IMR-90 (cell line): ENCODE measurements at regions not wholly inside any gene's neighbourhood (a gene's known extent, or its start where the extent isn't known, plus 50 kb on each side); places are given as distances from the start of the nearest gene placed in this dataset.

Source experiments
- ATAC-seq: fragments of 200-7000 bp; cut with Tn5 transposase; 2 replicates; pipeline ENCODE4 v1.9.1; 2020; ENCODE audit warnings: low read depth, mild to moderate bottlenecking, moderate library complexity
- BruUV-seq: library from RNA; stranded (reverse); fragments of 400-500 nt; replicated peaks from 2 replicates; lab custom pipeline; 2021; lab: Mats Ljungman, UMichigan
- CTCF ChIA-PET: fragments of 300-600 bp; formaldehyde crosslinking; extraction: SDS; loops from one replicate; lab custom pipeline; 2021; ENCODE audit warnings: antibody characterized with exemption; lab: Yijun Ruan, JAX
- POLR2A ChIA-PET: fragments of 300-600 bp; sonication (Branson Sonifier 250); formaldehyde crosslinking; loops from one replicate; lab custom pipeline; 2022; ENCODE audit warnings: antibody characterized with exemption; ENCODE audit not compliant: unreplicated experiment; lab: Charles Lee
- DNase-seq: peaks from one replicate; pipeline ENCODE4 v3.0.0; 2013
- H2AFZ ChIP-seq: replicated peaks from 2 replicates; pipeline ENCODE3; 2013; ENCODE audit warnings: low read length, mild to moderate bottlenecking; ENCODE audit not compliant: poor library complexity
- H2AK5ac ChIP-seq: 2 replicates; pipeline ENCODE4 v1.6.1; 2013; ENCODE audit warnings: low read depth, low read length, inconsistent platforms
- H2AK9ac ChIP-seq: replicated peaks from 2 replicates; pipeline ENCODE3; 2013; ENCODE audit warnings: mild to moderate bottlenecking, low read depth, low read length, moderate library complexity; ENCODE audit not compliant: poor library complexity
- H2BK120ac ChIP-seq: 2 replicates; pipeline ENCODE4 v1.6.1; 2013; ENCODE audit warnings: low read depth, low read length, inconsistent platforms
- H2BK15ac ChIP-seq: 3 replicates; pipeline ENCODE4 v1.6.1; 2013; ENCODE audit warnings: low read depth, low read length, inconsistent platforms
- H2BK20ac ChIP-seq: 2 replicates; pipeline ENCODE4 v1.6.1; 2013; ENCODE audit warnings: low read depth, mild to moderate bottlenecking, inconsistent platforms, low read length, moderate library complexity
- H2BK5ac ChIP-seq: 2 replicates; pipeline ENCODE4 v1.6.1; 2013; ENCODE audit warnings: mild to moderate bottlenecking, low read depth, low read length, inconsistent platforms; ENCODE audit not compliant: poor library complexity, severe bottlenecking
- H3K14ac ChIP-seq: replicated peaks from 2 replicates; pipeline ENCODE4 v1.6.1; 2013; ENCODE audit warnings: low read depth, low read length, inconsistent platforms
- H3K18ac ChIP-seq: 2 replicates; pipeline ENCODE4 v1.6.1; 2013; ENCODE audit warnings: low read depth, low read length, control low read depth
- H3K23ac ChIP-seq: 2 replicates; pipeline ENCODE4 v1.6.1; 2013; ENCODE audit warnings: low read depth, low read length, inconsistent platforms
- H3K27ac ChIP-seq: 2 replicates; pipeline ENCODE4 v1.5.1; 2013; ENCODE audit warnings: mild to moderate bottlenecking, control low read depth, low read length; ENCODE audit not compliant: insufficient read depth
- H3K27me3 ChIP-seq: 2 replicates; pipeline ENCODE4 v1.6.1; 2013; ENCODE audit warnings: low read length; ENCODE audit not compliant: control insufficient read depth, insufficient read depth
- H3K36me3 ChIP-seq: 2 replicates; pipeline ENCODE4 v1.6.1; 2013; ENCODE audit warnings: low read length, mixed read lengths; ENCODE audit not compliant: control insufficient read depth, insufficient read depth
- H3K4ac ChIP-seq: 2 replicates; pipeline ENCODE4 v1.6.1; 2013; ENCODE audit warnings: low read depth, low read length, inconsistent platforms
- H3K4me1 ChIP-seq: 2 replicates; pipeline ENCODE4 v1.6.1; 2013; ENCODE audit warnings: low read length, mixed read lengths; ENCODE audit not compliant: control insufficient read depth, insufficient read depth
- H3K4me2 ChIP-seq: 2 replicates; pipeline ENCODE4 v1.6.1; 2013; ENCODE audit warnings: low read depth, mild to moderate bottlenecking, control low read depth, low read length, moderate library complexity
- H3K4me3 ChIP-seq: 2 replicates; pipeline ENCODE4 v1.5.1; 2013; ENCODE audit warnings: low read depth, mild to moderate bottlenecking, control low read depth, low read length, moderate library complexity; ENCODE audit not compliant: insufficient read depth
- H3K56ac ChIP-seq: 2 replicates; pipeline ENCODE4 v1.6.1; 2013; ENCODE audit warnings: low read length, inconsistent platforms; ENCODE audit not compliant: insufficient read depth; ENCODE audit errors: extremely low read depth
- H3K79me1 ChIP-seq, 2 experiments: 2 replicates each; pipeline ENCODE4 v1.6.1; 2013; ENCODE audit warnings: low read length in 2 of 2, inconsistent platforms in 1 of 2, low read depth in 1 of 2
- H3K9ac ChIP-seq: 2 replicates; pipeline ENCODE4 v1.6.1; 2013; ENCODE audit warnings: low read depth, low read length, control low read depth
- H3K9me1 ChIP-seq: 2 replicates; pipeline ENCODE4 v1.6.1; 2013; ENCODE audit warnings: low read length, inconsistent platforms; ENCODE audit not compliant: insufficient read depth
- H3K9me3 ChIP-seq: 2 replicates; pipeline ENCODE4 v1.6.1; 2013; ENCODE audit warnings: low read length; ENCODE audit not compliant: control insufficient read depth, insufficient read depth
- H4K20me1 ChIP-seq: 2 replicates; pipeline ENCODE4 v1.6.1; 2013; ENCODE audit warnings: low read length, inconsistent platforms; ENCODE audit not compliant: insufficient read depth
- H4K5ac ChIP-seq: 2 replicates; pipeline ENCODE4 v1.6.1; 2013; ENCODE audit warnings: mild to moderate bottlenecking, low read depth, low read length, control low read depth
- H4K8ac ChIP-seq, 2 experiments: 2 replicates each; pipeline ENCODE4 v1.6.1; 2013; ENCODE audit warnings: low read depth in 2 of 2, low read length in 2 of 2, control low read depth in 1 of 2, inconsistent platforms in 1 of 2
- H4K91ac ChIP-seq: 2 replicates; pipeline ENCODE4 v1.6.1; 2013; ENCODE audit warnings: low read depth, low read length, inconsistent platforms; ENCODE audit not compliant: insufficient read depth
- BHLHE40 ChIP-seq: fragments of 150-350 bp; IDR thresholded peaks from 2 replicates; pipeline ENCODE4 v1.6.1; 2016; ENCODE audit warnings: mild to moderate bottlenecking, low read depth, low read length
- CHD1 ChIP-seq: IDR thresholded peaks from 2 replicates; pipeline ENCODE4 v1.6.1; 2012; ENCODE audit warnings: low read depth, low read length, improper control_type of control experiment
- FOS ChIP-seq: fragments of 150-350 bp; IDR thresholded peaks from 2 replicates; pipeline ENCODE4 v1.6.1; 2016; ENCODE audit warnings: low read depth, low read length
- MAFK ChIP-seq: IDR thresholded peaks from 2 replicates; pipeline ENCODE4 v1.6.1; 2012; ENCODE audit warnings: low read depth, low read length, improper control_type of control experiment
- NFE2L2 ChIP-seq: fragments of 150-350 bp; IDR thresholded peaks from 2 replicates; pipeline ENCODE4 v1.6.1; 2016; ENCODE audit warnings: low read depth, mild to moderate bottlenecking, low read length
- POLR2A ChIP-seq: IDR thresholded peaks from 2 replicates; pipeline ENCODE4 v1.6.1; 2012; ENCODE audit warnings: mild to moderate bottlenecking, low read depth, low read length
- RFX5 ChIP-seq: IDR thresholded peaks from 2 replicates; pipeline ENCODE4 v1.8.0; 2012; ENCODE audit warnings: low read depth, mild to moderate bottlenecking, low read length, moderate library complexity
- SMC3 ChIP-seq: fragments of 150-350 bp; IDR thresholded peaks from 2 replicates; pipeline ENCODE4 v1.6.1; 2016; ENCODE audit warnings: low read depth, mild to moderate bottlenecking, antibody characterized with exemption, low read length, moderate library complexity
- WGBS, 2 experiments: methylation state at CpG; one replicate each; pipeline versions ENCODE4 v1.1.5 to v1.1.7; 2013; ENCODE audit warnings: missing lambda C conversion rate in 2 of 2; ENCODE audit not compliant: insufficient read length in 1 of 2; ENCODE audit errors: extremely low coverage in 2 of 2; 5-methylcytosine and 5-hydroxymethylcytosine counted together
- dilution Hi-C: fragments of 300-500 bp; cut with HindIII; formaldehyde crosslinking; loops from one replicate; pipeline ENCODE4 v1.14.3; 2018; ENCODE audit warnings: low sequenced_read_pairs; ENCODE audit not compliant: unreplicated experiment
- in situ Hi-C: fragments of 300-500 bp; cut with MboI; formaldehyde crosslinking; loops from 3 replicates; pipeline ENCODE4 v1.14.3; 2019; ENCODE audit warnings: low sequenced_read_pairs, inconsistent platforms, mixed read lengths
- intact Hi-C: fragments of 100-400 bp; cut with micrococcal nuclease; formaldehyde crosslinking; loops from 2 replicates; pipeline ENCODE4 v1.10.0; 2022
- TF ChIP-seq, protein P1 (sequence below): conservative IDR thresholded peaks from 2 replicates; pipeline ENCODE4 v1.5.1; 2012; ENCODE audit warnings: mild to moderate bottlenecking, low read depth, low read length, improper control_type of control experiment

DNA sequence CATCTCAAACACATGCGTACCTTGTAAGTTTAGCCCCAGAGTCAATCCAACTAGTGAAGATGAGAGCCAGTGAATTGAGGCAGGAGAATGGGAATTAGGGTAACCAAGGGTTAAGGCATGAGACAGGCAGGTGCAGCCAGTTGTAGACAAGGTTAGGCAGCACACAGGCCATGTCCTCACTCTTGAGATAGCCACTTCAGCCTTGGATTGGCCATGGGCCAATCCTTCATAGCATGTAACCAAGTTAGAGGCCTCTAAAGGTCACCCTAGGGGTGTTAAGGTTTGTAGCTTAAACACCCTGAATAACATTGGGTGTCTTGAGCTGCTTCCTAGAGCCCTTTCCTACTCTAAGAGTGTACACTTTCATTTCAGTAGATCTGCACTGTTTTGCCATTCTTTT lies 208.2 kb upstream of the RBM19 start:
- H3K79me1 ChIP-seq, result no peaks in the 10 kb centered on the region
- in situ Hi-C loops, result loop anchor here (25.0 kb wide), 1 partner anchor 338 kb away; no protein-coding TSS in a partner anchor
- H4K5ac ChIP-seq, result no peak overlapping the region
- H2AK9ac ChIP-seq, result no peak overlapping the region
- H2BK20ac ChIP-seq, result no peak overlapping the region
- POLR2A ChIA-PET, result no interaction called here
- H3K4me1 ChIP-seq, result no peaks in the 10 kb centered on the region
- CTCF ChIA-PET, result no interaction called here
- TF ChIP-seq SMC3 (no peak), MAFK (no peak), FOS (no peak), BHLHE40 (no peak), CHD1 (no peak), POLR2A (no peak), NFE2L2 (no peak), RFX5 (no peak)
- TF ChIP-seq, protein P1, sequence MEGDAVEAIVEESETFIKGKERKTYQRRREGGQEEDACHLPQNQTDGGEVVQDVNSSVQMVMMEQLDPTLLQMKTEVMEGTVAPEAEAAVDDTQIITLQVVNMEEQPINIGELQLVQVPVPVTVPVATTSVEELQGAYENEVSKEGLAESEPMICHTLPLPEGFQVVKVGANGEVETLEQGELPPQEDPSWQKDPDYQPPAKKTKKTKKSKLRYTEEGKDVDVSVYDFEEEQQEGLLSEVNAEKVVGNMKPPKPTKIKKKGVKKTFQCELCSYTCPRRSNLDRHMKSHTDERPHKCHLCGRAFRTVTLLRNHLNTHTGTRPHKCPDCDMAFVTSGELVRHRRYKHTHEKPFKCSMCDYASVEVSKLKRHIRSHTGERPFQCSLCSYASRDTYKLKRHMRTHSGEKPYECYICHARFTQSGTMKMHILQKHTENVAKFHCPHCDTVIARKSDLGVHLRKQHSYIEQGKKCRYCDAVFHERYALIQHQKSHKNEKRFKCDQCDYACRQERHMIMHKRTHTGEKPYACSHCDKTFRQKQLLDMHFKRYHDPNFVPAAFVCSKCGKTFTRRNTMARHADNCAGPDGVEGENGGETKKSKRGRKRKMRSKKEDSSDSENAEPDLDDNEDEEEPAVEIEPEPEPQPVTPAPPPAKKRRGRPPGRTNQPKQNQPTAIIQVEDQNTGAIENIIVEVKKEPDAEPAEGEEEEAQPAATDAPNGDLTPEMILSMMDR, result no peak
- H4K20me1 ChIP-seq, result no peaks in the 10 kb centered on the region
- no peak overlapping the region for H3K14ac ChIP-seq
- dilution Hi-C loops, result no loop called here
- H3K36me3 ChIP-seq, result no peaks in the 10 kb centered on the region
- H2BK15ac ChIP-seq, result no peak overlapping the region
- no peak overlapping the region for H3K18ac ChIP-seq
- H3K4me2 ChIP-seq, result no peak overlapping the region
- no peak overlapping the region for H3K27ac ChIP-seq
- no peak overlapping the region for H3K4ac ChIP-seq
- H4K91ac ChIP-seq, result no peak overlapping the region
- no peak overlapping the region for H3K4me3 ChIP-seq
- H2AFZ ChIP-seq, result no peak overlapping the region
- no peak overlapping the region for H4K8ac ChIP-seq
- no CpG with 5 or more reads among the region's 1 CpG for WGBS, 2 experiments
- H3K27me3 ChIP-seq, result no peaks in the 10 kb centered on the region; the same call in 1 of the 2 replicates
- BruUV-seq, result no TSS peak
- H2AK5ac ChIP-seq, result no peak overlapping the region
- no peak overlapping the region for H3K23ac ChIP-seq
- no peak overlapping the region for H2BK5ac ChIP-seq
- H3K9me1 ChIP-seq, result no peaks in the 10 kb centered on the region
- no peaks in the 10 kb centered on the region for H3K9me3 ChIP-seq
- intact Hi-C loops, result no loop called here
- ATAC-seq, result no peak
- H3K9ac ChIP-seq, result no peak overlapping the region
- no peak overlapping the region for H3K56ac ChIP-seq
- H2BK120ac ChIP-seq, result no peak overlapping the region
- no peak for DNase-seq
